ENCODE measurements at regions not wholly inside any gene's neighbourhood (a gene's known extent, or its start where the extent isn't known, plus 50 kb on each side); places are given as distances from the start of the nearest gene placed in this dataset.

- no peak for TF ChIP-seq GATA2 (IDR thresholded peaks at IDR 0.05; ENCODE audit: low read depth, low read length)
- TF ChIP-seq GATA3 (IDR thresholded peaks at IDR 0.05; ENCODE audit: low read depth, low read length): no peak
Measured at GRCh38 chr20:58568126-58568482, 52.9 kb upstream of the APCDD1L start.

Data from SH-SY5Y (cell line).